ENCODE measurements at regions not wholly inside any gene's neighbourhood (a gene's known extent, or its start where the extent isn't known, plus 50 kb on each side); places are given as distances from the start of the nearest gene placed in this dataset.
"Not testable (repeated sequence)": the region's sequence is repeated elsewhere in the genome, so short reads cannot be mapped to it uniquely, and the experiment has no call there.

GRCh38 chr2:180873219-180873618, 107.2 kb upstream of the UBE2E3 start:
- Histone ChIP-seq H3K4me3 (no peak overlapping the region), H3K9me3 (no peaks in the 10 kb centered on the region), H3K27me3 (no peaks in the 10 kb centered on the region), H3K27ac (no peak overlapping the region), H3K4me1 (no peaks in the 10 kb centered on the region), H3K36me3 (ENCODE audit: low read depth, missing control alignments) (no peaks in the 10 kb centered on the region)
- intact Hi-C loops (cut with DNase I; ENCODE audit: low total_unique reads): no loop called here
- no peak for DNase-seq
- TF ChIP-seq POLR2A (IDR thresholded peaks at IDR 0.05) (no peak), CTCF (IDR thresholded peaks at IDR 0.05) (no peak)
- 51 to 68% methylated on average over 8 to 27 of the region's 30 CpGs for whole genome bisulfite sequencing, 2 donors

- H3K27ac ChIP-seq; H3K4me3 ChIP-seq; H3K36me3 ChIP-seq (ENCODE audit: low read depth, missing control alignments); intact Hi-C loops (cut with DNase I; ENCODE audit: low total_unique reads); DNase-seq; H3K4me1 ChIP-seq; H3K9me3 ChIP-seq; H3K27me3 ChIP-seq: not testable (repeated sequence)
- 66 to 68% methylated on average over 8 of the region's 8 CpGs for WGBS, 2 donors
These were observed 107.6 kb upstream of the UBE2E3 start for GRCh38 chr2:180872781-180873180.

DNA sequence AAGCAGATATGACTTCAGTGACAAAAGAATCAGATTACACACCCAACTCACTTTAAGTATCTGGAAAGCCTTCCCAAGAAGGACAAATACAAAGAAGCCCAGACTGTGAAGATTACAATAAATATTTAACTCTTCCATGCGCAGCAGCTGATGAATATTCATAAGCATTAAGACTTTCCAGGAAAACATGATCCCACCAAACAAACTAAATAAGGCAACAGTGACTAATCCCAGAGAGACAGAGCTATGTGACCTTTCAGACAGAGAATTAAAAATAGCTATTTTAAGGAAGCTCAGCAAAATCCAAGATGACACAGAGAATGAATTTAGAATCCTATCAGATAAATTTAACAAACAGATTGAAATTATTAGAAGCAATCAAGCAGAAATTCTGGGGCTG, 108.2 kb upstream of the UBE2E3 start:
- Histone ChIP-seq H3K4me1 (no peaks in the 10 kb centered on the region), H3K27ac (no peak overlapping the region), H3K36me3 (ENCODE audit: low read depth, missing control alignments) (no peaks in the 10 kb centered on the region), H3K9me3 (no peaks in the 10 kb centered on the region), H3K4me3 (no peak overlapping the region), H3K27me3 (no peaks in the 10 kb centered on the region)
- DNase-seq: no peak
- TF ChIP-seq POLR2A (IDR thresholded peaks at IDR 0.05) (no peak), CTCF (IDR thresholded peaks at IDR 0.05) (no peak)
- intact Hi-C loops (cut with DNase I; ENCODE audit: low total_unique reads): no loop called here
- WGBS, 2 donors: 92 to 93% methylated on average over 1 of the region's 1 CpG

DNA sequence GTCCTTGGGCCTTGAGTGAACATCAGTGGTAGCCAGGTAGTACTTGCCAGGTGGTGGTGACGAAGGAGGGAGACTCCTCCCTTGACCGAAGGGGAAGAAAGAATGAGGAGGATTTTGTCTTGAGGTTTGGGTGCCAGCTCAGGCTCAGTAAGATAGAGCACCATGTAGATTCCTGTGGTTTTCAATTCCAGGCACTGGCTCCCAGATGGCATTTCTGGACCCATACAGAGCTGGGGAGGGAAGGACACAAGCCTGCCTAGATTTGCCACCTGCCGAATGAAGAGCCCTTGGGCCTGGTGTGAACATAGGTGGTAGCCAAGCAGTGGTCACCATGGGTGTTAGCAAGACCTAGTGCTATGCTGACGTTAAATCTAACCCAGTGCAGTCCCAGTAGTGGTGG, 108.8 kb upstream of the UBE2E3 start:
- intact Hi-C loops (cut with DNase I; ENCODE audit: low total_unique reads): no loop called here
- WGBS, 2 donors: 75% methylated on average over 4 of the region's 4 CpGs

DNA sequence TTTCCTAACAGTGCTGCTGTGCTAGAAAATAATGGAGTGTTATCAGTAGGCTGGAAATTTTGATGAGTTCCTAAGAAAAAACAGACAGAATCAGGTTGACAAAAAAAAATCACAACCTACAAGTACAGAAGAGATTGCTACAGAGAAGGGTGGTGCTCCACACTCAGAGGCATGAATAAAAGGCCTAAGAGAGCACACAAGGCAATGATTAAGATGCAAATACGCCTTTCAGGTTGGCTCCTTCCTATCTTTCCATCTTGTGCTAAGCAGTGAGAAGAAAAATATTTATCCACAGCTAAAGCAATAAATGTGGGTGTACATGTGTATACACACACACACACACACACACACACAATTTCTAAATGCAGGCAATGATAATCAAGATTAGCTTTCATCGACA, 130.6 kb upstream of the UBE2E3 start:
- H3K4me3 ChIP-seq: no peak overlapping the region
- no peaks in the 10 kb centered on the region for H3K9me3 ChIP-seq
- H3K27me3 ChIP-seq: no peaks in the 10 kb centered on the region
- no peak overlapping the region for H3K27ac ChIP-seq
- H3K4me1 ChIP-seq: no peaks in the 10 kb centered on the region
- WGBS, 2 donors: 93 to 100% methylated on average over 2 of the region's 2 CpGs
- no peak for DNase-seq
- intact Hi-C loops (cut with DNase I; ENCODE audit: low total_unique reads): no loop called here
- H3K36me3 ChIP-seq (ENCODE audit: low read depth, missing control alignments): no peaks in the 10 kb centered on the region
- TF ChIP-seq CTCF (IDR thresholded peaks at IDR 0.05) (no peak), POLR2A (IDR thresholded peaks at IDR 0.05) (no peak)

More for the DNA sequence above, 108.8 kb upstream of the UBE2E3 start:
- no peaks in the 10 kb centered on the region for H3K36me3 ChIP-seq (ENCODE audit: low read depth, missing control alignments)
- no peak overlapping the region for H3K4me3 ChIP-seq
- H3K4me1 ChIP-seq: no peaks in the 10 kb centered on the region
- no peak for DNase-seq
- no peaks in the 10 kb centered on the region for H3K9me3 ChIP-seq
- H3K27ac ChIP-seq: no peak overlapping the region
- no peaks in the 10 kb centered on the region for H3K27me3 ChIP-seq
- no peak for TF ChIP-seq CTCF (IDR thresholded peaks at IDR 0.05)
- no peak for TF ChIP-seq POLR2A (IDR thresholded peaks at IDR 0.05)
